ENCODE measurements at regions not wholly inside any gene's neighbourhood (a gene's known extent, or its start where the extent isn't known, plus 50 kb on each side); places are given as distances from the start of the nearest gene placed in this dataset.

DNA sequence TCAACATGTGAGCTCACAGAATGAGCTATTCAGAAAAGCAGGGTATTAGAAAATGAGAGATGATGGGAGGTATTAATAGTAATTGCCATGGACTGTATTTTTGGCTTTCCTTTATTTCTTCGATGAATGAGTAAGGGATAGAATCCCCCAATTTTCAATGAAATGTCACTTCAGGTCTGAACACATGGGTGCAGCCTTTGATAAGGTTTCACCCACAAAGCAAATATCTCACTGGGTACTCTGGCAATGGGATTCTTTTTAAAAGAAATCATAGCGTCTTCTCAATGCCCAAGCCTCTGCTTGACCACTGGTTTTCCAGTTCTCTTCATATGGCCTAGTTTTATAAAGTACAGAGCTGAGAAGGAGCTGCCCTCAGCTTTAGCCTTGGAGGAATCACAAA lies 610.5 kb upstream of the FANCL start:
- intact Hi-C loops (cut with micrococcal nuclease) = no loop called here

DNA sequence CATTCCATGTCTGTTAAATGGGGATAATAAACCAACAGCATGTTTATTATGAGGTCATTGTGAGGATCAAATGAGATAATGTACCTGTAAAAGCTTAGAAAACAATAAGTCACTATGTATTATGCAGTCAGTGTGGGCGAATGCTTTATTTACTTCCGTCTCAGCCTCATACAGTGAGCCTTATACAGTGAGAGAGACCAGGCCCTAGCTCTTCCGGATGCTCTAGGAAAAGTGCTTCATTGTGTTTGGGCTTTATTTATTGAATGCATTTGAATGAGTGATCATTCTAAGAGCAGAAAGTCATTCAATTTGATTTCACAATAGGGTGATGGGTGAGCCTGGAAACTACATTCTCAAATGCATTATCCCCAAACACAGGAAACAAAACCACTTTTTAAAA lies 603.9 kb upstream of the FANCL start:
- intact Hi-C loops (cut with micrococcal nuclease) = no loop called here

- intact Hi-C loops (cut with micrococcal nuclease) = no loop called here
These were observed 601.5 kb upstream of the FANCL start for GRCh38 chr2:58842501-58843155.

GRCh38 chr2:58834404-58834803 lies 593.3 kb upstream of the FANCL start:
- intact Hi-C loops (cut with micrococcal nuclease) = no loop called here

GRCh38 chr2:58826795-58827194 lies 585.7 kb upstream of the FANCL start:
- intact Hi-C loops (cut with micrococcal nuclease) = no loop called here

DNA sequence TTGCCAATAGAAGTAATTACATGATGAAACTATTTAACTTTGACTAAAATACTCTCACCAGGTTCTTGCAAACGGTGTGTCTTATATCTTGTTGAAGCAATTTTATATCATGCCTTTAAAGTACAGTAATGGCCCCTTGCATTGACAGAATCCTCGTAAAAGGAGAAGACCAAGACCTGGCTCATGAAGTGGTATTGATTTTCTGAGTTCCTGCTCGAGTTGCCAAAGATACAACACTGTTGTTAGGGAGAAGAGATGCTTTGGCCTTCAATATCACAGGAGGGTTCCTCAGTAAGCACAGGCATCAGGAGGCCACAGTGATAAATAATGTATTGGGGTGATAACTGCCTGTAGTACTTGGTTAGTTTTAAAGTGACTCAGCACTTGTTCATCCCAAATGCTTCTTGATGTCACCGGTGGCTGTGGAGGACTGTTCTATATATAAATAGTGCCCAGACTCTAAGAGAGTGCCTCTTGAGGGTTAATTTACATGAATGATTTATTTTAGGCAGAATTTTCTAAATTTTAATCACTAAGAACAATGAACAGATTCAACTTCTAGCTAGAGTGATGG lies 571.7 kb upstream of the FANCL start:
- intact Hi-C loops (cut with micrococcal nuclease) = no loop called here

DNA sequence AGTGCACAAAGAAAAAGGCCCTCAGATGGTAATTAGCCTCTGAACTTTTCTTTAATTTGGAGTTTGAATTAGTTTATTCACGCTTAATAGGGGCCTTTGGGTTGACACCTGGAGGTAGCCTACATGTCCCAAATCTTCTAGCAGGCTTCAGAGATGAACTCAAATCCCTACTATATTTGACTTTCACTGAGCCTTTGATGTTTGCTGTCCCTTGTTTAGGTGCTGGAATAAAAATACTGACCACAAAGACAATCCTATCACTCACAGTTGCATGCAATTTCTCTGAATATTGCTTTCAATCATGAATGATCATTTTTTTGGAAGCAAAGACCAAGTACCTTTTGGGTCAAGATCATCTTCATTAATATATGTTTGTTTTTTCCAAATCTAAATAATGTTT lies 564.0 kb upstream of the FANCL start:
- intact Hi-C loops (cut with micrococcal nuclease) = no loop called here

GRCh38 chr2:58803192-58803591 lies 562.1 kb upstream of the FANCL start:
- intact Hi-C loops (cut with micrococcal nuclease) = no loop called here

DNA sequence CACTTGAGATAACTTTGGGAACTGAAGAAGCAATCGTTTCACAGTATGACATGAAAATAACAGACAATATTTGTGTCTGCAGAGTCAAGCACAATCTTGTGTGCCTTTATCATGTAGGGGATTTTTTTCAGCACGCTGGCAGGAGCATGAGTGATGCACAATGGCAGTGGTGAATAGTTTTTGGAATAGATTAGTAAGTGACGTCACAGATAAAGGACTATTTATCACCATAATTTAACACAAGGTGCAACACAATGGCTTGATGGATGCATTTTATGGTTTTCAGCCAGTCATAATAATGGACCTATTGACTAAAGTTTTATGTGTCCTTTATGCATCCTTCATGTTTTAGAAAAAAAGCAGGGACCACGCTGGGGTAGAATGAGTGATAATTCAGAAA lies 559.8 kb upstream of the FANCL start:
- intact Hi-C loops (cut with micrococcal nuclease) = no loop called here

DNA sequence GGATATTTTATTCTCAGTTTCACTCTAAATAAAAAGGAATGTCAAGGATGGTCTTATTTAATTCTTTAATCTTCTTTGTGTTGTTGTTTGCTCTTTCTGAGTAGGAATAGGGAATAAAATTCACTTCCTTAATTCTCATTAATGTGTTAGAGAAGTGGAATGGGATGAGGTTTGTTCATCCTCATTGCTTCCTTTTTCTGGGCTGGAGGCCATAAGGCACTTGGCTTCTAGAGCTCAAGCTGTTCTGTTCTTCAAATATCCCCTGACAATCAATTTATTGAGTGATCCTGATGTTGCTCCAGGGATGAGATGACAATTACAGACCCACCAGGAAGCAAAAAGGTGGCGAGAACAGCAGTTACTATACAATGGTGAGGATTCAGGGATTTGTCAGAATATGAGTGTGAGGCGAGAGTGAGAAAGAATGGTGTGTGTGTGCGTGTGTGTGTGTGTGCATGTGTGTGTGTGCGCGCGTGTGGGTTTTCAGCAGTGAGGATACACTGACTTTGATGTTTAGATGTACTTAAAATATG lies 557.6 kb upstream of the FANCL start:
- intact Hi-C loops (cut with micrococcal nuclease) = no loop called here

GRCh38 chr2:58796239-58796910 lies 555.2 kb upstream of the FANCL start:
- intact Hi-C loops (cut with micrococcal nuclease) = no loop called here

GRCh38 chr2:58794916-58795315 lies 553.8 kb upstream of the FANCL start:
- intact Hi-C loops (cut with micrococcal nuclease) = no loop called here

DNA sequence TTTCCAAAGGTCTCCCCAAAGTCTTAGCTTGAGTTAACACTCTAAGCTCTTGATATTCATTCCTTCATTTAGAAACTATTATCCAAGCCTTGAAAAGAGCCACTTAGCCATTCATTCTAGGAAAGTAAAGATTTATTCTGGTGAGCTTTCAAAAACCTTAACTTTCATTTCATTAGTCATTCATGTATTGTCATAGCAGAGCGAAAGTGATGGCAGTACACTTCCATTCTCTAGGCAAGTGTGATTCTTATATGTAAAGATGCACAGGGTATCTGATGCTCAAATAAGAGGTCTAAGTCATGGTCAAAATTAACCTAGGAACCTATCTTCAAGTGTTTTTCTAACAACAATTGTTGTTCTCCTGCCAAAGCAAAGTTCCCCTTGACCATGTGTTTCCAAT lies 553.0 kb upstream of the FANCL start:
- intact Hi-C loops (cut with micrococcal nuclease) = no loop called here

- intact Hi-C loops (cut with micrococcal nuclease) = no loop called here
These were observed 547.3 kb upstream of the FANCL start for GRCh38 chr2:58788402-58788801.

GRCh38 chr2:58770846-58771245 lies 529.7 kb upstream of the FANCL start:
- intact Hi-C loops (cut with micrococcal nuclease) = no loop called here

DNA sequence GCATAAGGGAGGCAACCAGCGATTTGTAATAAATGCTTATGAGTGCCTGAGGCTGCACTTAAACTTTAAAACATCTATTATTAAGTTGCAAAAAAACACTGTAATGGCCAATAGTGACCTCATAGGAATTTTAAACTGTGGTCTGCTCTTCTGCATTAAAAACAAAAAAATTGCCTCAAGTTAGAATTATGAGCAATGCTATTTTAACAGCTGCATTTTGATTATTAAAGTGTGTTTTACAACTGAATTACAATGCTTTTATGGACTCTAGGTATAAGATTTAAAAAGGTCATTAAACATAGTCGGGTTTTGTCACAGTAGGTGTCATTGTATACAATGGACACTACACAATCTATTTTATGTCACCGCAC lies 528.7 kb upstream of the FANCL start:
- intact Hi-C loops (cut with micrococcal nuclease) = no loop called here

- intact Hi-C loops (cut with micrococcal nuclease) = no loop called here
These were observed 528.2 kb upstream of the FANCL start for GRCh38 chr2:58769111-58769863.

- intact Hi-C loops (cut with micrococcal nuclease) = no loop called here
These were observed 527.6 kb upstream of the FANCL start for GRCh38 chr2:58768715-58769080.

- intact Hi-C loops (cut with micrococcal nuclease) = no loop called here
These were observed 526.9 kb upstream of the FANCL start for GRCh38 chr2:58767828-58768714.

- intact Hi-C loops (cut with micrococcal nuclease) = loop anchor here (5.0 kb wide), 1 partner anchor 1818 kb away; no protein-coding TSS in a partner anchor
These were observed 523.4 kb upstream of the FANCL start for GRCh38 chr2:58764338-58765104.
